ENCODE measurements at regions not wholly inside any gene's neighbourhood (a gene's known extent, or its start where the extent isn't known, plus 50 kb on each side); places are given as distances from the start of the nearest gene placed in this dataset.

DNA sequence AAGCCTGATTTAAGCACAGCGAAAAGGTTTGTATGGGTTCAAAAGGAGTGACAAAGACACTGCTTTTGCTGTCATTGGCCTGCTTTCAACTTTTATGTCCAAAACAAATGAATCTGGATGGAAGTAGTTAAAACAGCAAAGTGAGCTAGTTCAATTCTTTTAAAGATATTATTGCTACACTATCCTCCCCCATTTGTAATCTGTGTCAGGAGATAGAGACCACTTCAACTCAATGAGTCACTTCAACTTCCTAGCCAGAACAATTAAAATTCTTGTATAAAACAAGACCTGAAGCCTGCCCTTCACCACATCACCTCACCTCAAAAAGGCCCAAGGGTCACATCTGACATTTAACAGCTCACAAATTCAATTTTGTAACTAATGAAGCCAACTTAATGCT, 364.1 kb upstream of the LYPLAL1 start:
- no peak for DNase-seq
- Histone ChIP-seq H3K4me1 (ENCODE audit: insufficient read depth) (no peaks in the 10 kb centered on the region), H3K27me3 (no peaks in the 10 kb centered on the region), H3K27ac (no peak overlapping the region), H3K4me3 (no peak overlapping the region), H3K9me3 (no peaks in the 10 kb centered on the region), H3K36me3 (no peaks in the 10 kb centered on the region)
- WGBS, 3 donors: 35 to 54% (median 47%) methylated on average over 1 of the region's 1 CpG
- TF ChIP-seq, protein P1, sequence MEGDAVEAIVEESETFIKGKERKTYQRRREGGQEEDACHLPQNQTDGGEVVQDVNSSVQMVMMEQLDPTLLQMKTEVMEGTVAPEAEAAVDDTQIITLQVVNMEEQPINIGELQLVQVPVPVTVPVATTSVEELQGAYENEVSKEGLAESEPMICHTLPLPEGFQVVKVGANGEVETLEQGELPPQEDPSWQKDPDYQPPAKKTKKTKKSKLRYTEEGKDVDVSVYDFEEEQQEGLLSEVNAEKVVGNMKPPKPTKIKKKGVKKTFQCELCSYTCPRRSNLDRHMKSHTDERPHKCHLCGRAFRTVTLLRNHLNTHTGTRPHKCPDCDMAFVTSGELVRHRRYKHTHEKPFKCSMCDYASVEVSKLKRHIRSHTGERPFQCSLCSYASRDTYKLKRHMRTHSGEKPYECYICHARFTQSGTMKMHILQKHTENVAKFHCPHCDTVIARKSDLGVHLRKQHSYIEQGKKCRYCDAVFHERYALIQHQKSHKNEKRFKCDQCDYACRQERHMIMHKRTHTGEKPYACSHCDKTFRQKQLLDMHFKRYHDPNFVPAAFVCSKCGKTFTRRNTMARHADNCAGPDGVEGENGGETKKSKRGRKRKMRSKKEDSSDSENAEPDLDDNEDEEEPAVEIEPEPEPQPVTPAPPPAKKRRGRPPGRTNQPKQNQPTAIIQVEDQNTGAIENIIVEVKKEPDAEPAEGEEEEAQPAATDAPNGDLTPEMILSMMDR (IDR thresholded peaks at IDR 0.05): no peak
- no peak for TF ChIP-seq POLR2A (IDR thresholded peaks at IDR 0.05)
- no peak for TF ChIP-seq EP300 (IDR thresholded peaks at IDR 0.05)
- intact Hi-C loops (cut with DNase I): no loop called here

GRCh38 chr1:218810306-218810705, 363.4 kb upstream of the LYPLAL1 start:
- no peak overlapping the region for H3K27ac ChIP-seq
- no peak overlapping the region for H3K4me3 ChIP-seq
- WGBS, 3 donors: 72 to 81% (median 77%) methylated on average over 3 of the region's 3 CpGs
- no peaks in the 10 kb centered on the region for H3K36me3 ChIP-seq
- TF ChIP-seq, protein P1 (IDR thresholded peaks at IDR 0.05): no peak
- TF ChIP-seq EP300 (IDR thresholded peaks at IDR 0.05): no peak
- TF ChIP-seq POLR2A (IDR thresholded peaks at IDR 0.05): no peak
- DNase-seq: no peak
- H3K4me1 ChIP-seq (ENCODE audit: insufficient read depth): no peaks in the 10 kb centered on the region
- H3K9me3 ChIP-seq: no peaks in the 10 kb centered on the region
- intact Hi-C loops (cut with DNase I): no loop called here
- H3K27me3 ChIP-seq: no peaks in the 10 kb centered on the region

DNA sequence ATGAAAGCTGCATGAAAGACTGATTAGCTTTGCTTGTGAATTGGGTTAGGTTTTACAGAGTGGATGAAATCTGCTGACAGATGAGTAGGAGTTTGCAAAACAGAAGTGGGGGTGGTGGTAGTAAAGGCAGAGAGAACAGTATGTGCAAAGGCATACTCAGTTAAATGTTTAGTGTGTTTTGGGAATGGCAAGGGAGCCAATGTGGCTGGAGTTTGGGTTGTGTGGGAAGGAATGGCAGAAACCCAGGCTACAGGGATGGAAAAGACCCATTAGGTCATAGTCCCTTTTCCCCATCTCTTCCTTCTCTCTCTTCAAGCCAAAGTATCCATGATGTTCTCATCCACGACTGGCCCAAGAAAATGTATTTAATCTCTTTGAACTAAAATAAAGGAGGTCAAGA, 362.2 kb upstream of the LYPLAL1 start:
- no peaks in the 10 kb centered on the region for H3K4me1 ChIP-seq (ENCODE audit: insufficient read depth)
- H3K4me3 ChIP-seq: no peak overlapping the region
- no peaks in the 10 kb centered on the region for H3K27me3 ChIP-seq
- H3K36me3 ChIP-seq: no peaks in the 10 kb centered on the region
- 29 to 47% (median 43%) methylated on average over 1 of the region's 1 CpG for WGBS, 3 donors
- H3K27ac ChIP-seq: no peak overlapping the region
- no peaks in the 10 kb centered on the region for H3K9me3 ChIP-seq
- intact Hi-C loops (cut with DNase I): no loop called here
- DNase-seq: no peak
- TF ChIP-seq POLR2A (IDR thresholded peaks at IDR 0.05): no peak
- TF ChIP-seq EP300 (IDR thresholded peaks at IDR 0.05): no peak
- TF ChIP-seq, protein P1 (IDR thresholded peaks at IDR 0.05): no peak

GRCh38 chr1:218812360-218812759, 361.3 kb upstream of the LYPLAL1 start:
- TF ChIP-seq, protein P1 (IDR thresholded peaks at IDR 0.05): no peak
- TF ChIP-seq EP300 (IDR thresholded peaks at IDR 0.05) (no peak), POLR2A (IDR thresholded peaks at IDR 0.05) (no peak)
- no peaks in the 10 kb centered on the region for H3K4me1 ChIP-seq (ENCODE audit: insufficient read depth)
- H3K4me3 ChIP-seq: no peak overlapping the region
- no peak for DNase-seq
- intact Hi-C loops (cut with DNase I): no loop called here
- H3K9me3 ChIP-seq: no peaks in the 10 kb centered on the region
- H3K27ac ChIP-seq: no peak overlapping the region
- WGBS, 3 donors: 91 to 97% (median 97%) methylated on average over 6 of the region's 6 CpGs
- H3K27me3 ChIP-seq: no peaks in the 10 kb centered on the region
- no peaks in the 10 kb centered on the region for H3K36me3 ChIP-seq

- Histone ChIP-seq H3K4me3 (no peak overlapping the region), H3K27ac (no peak overlapping the region), H3K4me1 (ENCODE audit: insufficient read depth) (peaks cover 4% of the 10 kb centered on the region), H3K27me3 (no peaks in the 10 kb centered on the region), H3K36me3 (no peaks in the 10 kb centered on the region), H3K9me3 (no peaks in the 10 kb centered on the region)
- intact Hi-C loops (cut with DNase I): no loop called here
- no peak for DNase-seq
- 79 to 87% (median 81%) methylated on average over 1 of the region's 1 CpG for WGBS, 3 donors
- TF ChIP-seq EP300 (IDR thresholded peaks at IDR 0.05) (no peak), POLR2A (IDR thresholded peaks at IDR 0.05) (no peak)
- TF ChIP-seq, protein P1 (IDR thresholded peaks at IDR 0.05): no peak
These were observed 360.4 kb upstream of the LYPLAL1 start for GRCh38 chr1:218813237-218813636.

Measured in ovary (tissue), 7 donors.